ENCODE measurements at regions not wholly inside any gene's neighbourhood (a gene's known extent, or its start where the extent isn't known, plus 50 kb on each side); places are given as distances from the start of the nearest gene placed in this dataset.

- TF ChIP-seq ZBTB9 (CRISPR knock-in tag; IDR thresholded peaks at IDR 0.05): no peak
- TF ChIP-seq EHMT2 (IDR thresholded peaks at IDR 0.05): no peak
These were observed 237.2 kb downstream of the TOMM20 start for GRCh38 chr1:234891427-234891826.

All from K562 (cell line).